ENCODE measurements at regions not wholly inside any gene's neighbourhood (a gene's known extent, or its start where the extent isn't known, plus 50 kb on each side); places are given as distances from the start of the nearest gene placed in this dataset.

DNA sequence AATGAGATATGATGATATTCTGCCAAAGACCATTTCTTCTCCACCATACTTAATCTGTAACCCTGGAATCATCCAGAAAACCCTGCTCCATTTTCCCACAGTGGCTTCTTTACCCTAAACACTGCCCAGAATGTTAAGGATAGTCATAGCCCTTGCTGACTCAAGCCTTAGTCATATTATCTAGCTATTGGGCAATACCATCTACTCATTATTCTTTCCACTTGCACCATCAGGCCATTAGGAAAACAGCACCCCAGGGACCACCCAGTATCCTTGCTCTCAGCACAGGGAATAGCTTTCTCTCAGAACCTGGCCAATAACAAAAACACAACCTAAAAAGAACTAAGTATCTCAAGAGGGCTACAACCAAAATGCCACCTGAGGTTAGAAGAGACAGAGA lies 445.7 kb upstream of the SLC14A2 start:
- Histone ChIP-seq H2BK5ac (ENCODE audit: low read depth, low read length, poor library complexity, severe bottlenecking) (peak overlapping the region; percentile 42), H4K91ac (ENCODE audit: insufficient read depth, low read depth, low read length) (no peak overlapping the region), H2BK15ac (ENCODE audit: low read depth, low read length) (no peak overlapping the region), H3K9me1 (ENCODE audit: insufficient read depth, low read length) (peaks cover 9% of the 10 kb centered on the region), H3K56ac (ENCODE audit: extremely low read depth, insufficient read depth, low read length) (no peak overlapping the region), H3K14ac (replicated peaks; ENCODE audit: low read depth, low read length) (0 out of 2 replicates have a peak overlapping the region, but pooled peaks have one; percentile 11), H3K36me3 (ENCODE audit: control insufficient read depth, insufficient read depth, low read length) (no peaks in the 10 kb centered on the region), H4K8ac (ENCODE audit: low read depth in 2 of 2, low read length in 2 of 2) (no peak overlapping the region), H3K4me2 (ENCODE audit: low read depth, low read length) (no peak overlapping the region), H2BK20ac (ENCODE audit: low read depth, low read length) (peak overlapping the region; percentile 30; the same call in 1 of the 2 replicates), H3K4me1 (ENCODE audit: control insufficient read depth, insufficient read depth, low read length) (peaks cover 25% of the 10 kb centered on the region), H3K27ac (ENCODE audit: insufficient read depth, low read length) (no peak overlapping the region), H3K23ac (ENCODE audit: low read depth, low read length) (no peak overlapping the region), H3K4me3 (ENCODE audit: insufficient read depth, low read depth, low read length) (no peak overlapping the region), H2BK120ac (ENCODE audit: low read depth, low read length) (peak overlapping the region; percentile 66; the same call in 1 of the 2 replicates), H3K9me3 (ENCODE audit: control insufficient read depth, insufficient read depth, low read length) (no peaks in the 10 kb centered on the region), H3K9ac (ENCODE audit: low read depth, low read length) (no peak overlapping the region), H4K20me1 (ENCODE audit: insufficient read depth, low read length) (no peaks in the 10 kb centered on the region; the same call in 1 of the 2 replicates), H3K79me1 (ENCODE audit: low read depth in 1 of 2, low read length in 2 of 2) (no peaks in the 10 kb centered on the region), H3K18ac (ENCODE audit: low read depth, low read length) (no peak overlapping the region), H2AK5ac (ENCODE audit: low read depth, low read length) (no peak overlapping the region), H4K5ac (ENCODE audit: low read depth, low read length) (no peak overlapping the region), H2AK9ac (replicated peaks; ENCODE audit: low read depth, low read length, poor library complexity) (no peak overlapping the region), H3K4ac (ENCODE audit: low read depth, low read length) (no peak overlapping the region), H3K27me3 (ENCODE audit: control insufficient read depth, insufficient read depth, low read length) (no peaks in the 10 kb centered on the region), H2AFZ (replicated peaks; ENCODE audit: low read length, poor library complexity) (no peak overlapping the region)
- ChIA-PET CTCF (no interaction called here), POLR2A (ENCODE audit: unreplicated experiment) (no interaction called here)
- peak; percentile 56 for ATAC-seq (ENCODE audit: low read depth)
- intact Hi-C loops (cut with micrococcal nuclease) (loop anchor here (5.0 kb wide), 2 partner anchors 78 to 117 kb away; no protein-coding TSS in a partner anchor), dilution Hi-C loops (cut with HindIII; ENCODE audit: low sequenced_read_pairs, unreplicated experiment) (no loop called here), in situ Hi-C loops (cut with MboI; ENCODE audit: low sequenced_read_pairs) (no loop called here)
- no TSS peak for BruUV-seq (replicated peaks)
- TF ChIP-seq CEBPB (IDR thresholded peaks at IDR 0.05; ENCODE audit: low read depth, low read length) (peak; percentile 99), POLR2A (IDR thresholded peaks at IDR 0.05; ENCODE audit: low read depth, low read length) (no peak), SMC3 (IDR thresholded peaks at IDR 0.05; ENCODE audit: low read depth, low read length) (no peak), MAZ (IDR thresholded peaks at IDR 0.05; ENCODE audit: borderline replicate concordance, low read depth, low read length) (no peak), RCOR1 (IDR thresholded peaks at IDR 0.05; ENCODE audit: insufficient replicate concordance, low read length) (no peak), MAFK (IDR thresholded peaks at IDR 0.05; ENCODE audit: low read depth, low read length) (no peak), MXI1 (IDR thresholded peaks at IDR 0.05; ENCODE audit: borderline replicate concordance, low read depth, low read length) (no peak), BHLHE40 (IDR thresholded peaks at IDR 0.05; ENCODE audit: low read depth, low read length) (0 out of 2 replicates have a peak, but pooled peaks have one; percentile 11), NFE2L2 (IDR thresholded peaks at IDR 0.05; ENCODE audit: low read depth, low read length) (no peak), RFX5 (IDR thresholded peaks at IDR 0.05; ENCODE audit: low read depth, low read length) (no peak), CHD1 (IDR thresholded peaks at IDR 0.05; ENCODE audit: low read depth, low read length) (no peak), FOS (IDR thresholded peaks at IDR 0.05; ENCODE audit: low read depth, low read length) (peak; percentile 98), RAD21 (IDR thresholded peaks at IDR 0.05; ENCODE audit: low read length) (no peak)
- TF ChIP-seq, protein P1, sequence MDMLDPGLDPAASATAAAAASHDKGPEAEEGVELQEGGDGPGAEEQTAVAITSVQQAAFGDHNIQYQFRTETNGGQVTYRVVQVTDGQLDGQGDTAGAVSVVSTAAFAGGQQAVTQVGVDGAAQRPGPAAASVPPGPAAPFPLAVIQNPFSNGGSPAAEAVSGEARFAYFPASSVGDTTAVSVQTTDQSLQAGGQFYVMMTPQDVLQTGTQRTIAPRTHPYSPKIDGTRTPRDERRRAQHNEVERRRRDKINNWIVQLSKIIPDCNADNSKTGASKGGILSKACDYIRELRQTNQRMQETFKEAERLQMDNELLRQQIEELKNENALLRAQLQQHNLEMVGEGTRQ (IDR thresholded peaks at IDR 0.05; ENCODE audit: low read depth, low read length): no peak
- TF ChIP-seq, protein P2, sequence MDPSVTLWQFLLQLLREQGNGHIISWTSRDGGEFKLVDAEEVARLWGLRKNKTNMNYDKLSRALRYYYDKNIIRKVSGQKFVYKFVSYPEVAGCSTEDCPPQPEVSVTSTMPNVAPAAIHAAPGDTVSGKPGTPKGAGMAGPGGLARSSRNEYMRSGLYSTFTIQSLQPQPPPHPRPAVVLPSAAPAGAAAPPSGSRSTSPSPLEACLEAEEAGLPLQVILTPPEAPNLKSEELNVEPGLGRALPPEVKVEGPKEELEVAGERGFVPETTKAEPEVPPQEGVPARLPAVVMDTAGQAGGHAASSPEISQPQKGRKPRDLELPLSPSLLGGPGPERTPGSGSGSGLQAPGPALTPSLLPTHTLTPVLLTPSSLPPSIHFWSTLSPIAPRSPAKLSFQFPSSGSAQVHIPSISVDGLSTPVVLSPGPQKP (IDR thresholded peaks at IDR 0.05; ENCODE audit: borderline replicate concordance, low read depth, low read length): no peak
- TF ChIP-seq, protein P3, sequence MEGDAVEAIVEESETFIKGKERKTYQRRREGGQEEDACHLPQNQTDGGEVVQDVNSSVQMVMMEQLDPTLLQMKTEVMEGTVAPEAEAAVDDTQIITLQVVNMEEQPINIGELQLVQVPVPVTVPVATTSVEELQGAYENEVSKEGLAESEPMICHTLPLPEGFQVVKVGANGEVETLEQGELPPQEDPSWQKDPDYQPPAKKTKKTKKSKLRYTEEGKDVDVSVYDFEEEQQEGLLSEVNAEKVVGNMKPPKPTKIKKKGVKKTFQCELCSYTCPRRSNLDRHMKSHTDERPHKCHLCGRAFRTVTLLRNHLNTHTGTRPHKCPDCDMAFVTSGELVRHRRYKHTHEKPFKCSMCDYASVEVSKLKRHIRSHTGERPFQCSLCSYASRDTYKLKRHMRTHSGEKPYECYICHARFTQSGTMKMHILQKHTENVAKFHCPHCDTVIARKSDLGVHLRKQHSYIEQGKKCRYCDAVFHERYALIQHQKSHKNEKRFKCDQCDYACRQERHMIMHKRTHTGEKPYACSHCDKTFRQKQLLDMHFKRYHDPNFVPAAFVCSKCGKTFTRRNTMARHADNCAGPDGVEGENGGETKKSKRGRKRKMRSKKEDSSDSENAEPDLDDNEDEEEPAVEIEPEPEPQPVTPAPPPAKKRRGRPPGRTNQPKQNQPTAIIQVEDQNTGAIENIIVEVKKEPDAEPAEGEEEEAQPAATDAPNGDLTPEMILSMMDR (conservative IDR thresholded peaks at IDR 0.05; ENCODE audit: low read depth, low read length): no peak
- peak; percentile 90 for DNase-seq

All from IMR-90 (cell line).